Loucy (cell line): ENCODE measurements at regions not wholly inside any gene's neighbourhood (a gene's known extent, or its start where the extent isn't known, plus 50 kb on each side); places are given as distances from the start of the nearest gene placed in this dataset.
A peak's percentile ranks its signal among the peaks of the same experiment; 100 is the strongest.

Source experiments
- H2AFZ ChIP-seq: fragments of 200-600 bp; sonication (generic); 2 replicates; pipeline ENCODE4 v1.6.0; 2016; ENCODE audit warnings: antibody characterized with exemption, mild to moderate bottlenecking, low read length, moderate library complexity
- H3F3A ChIP-seq: fragments of 200-600 bp; 2 replicates; pipeline ENCODE4 v1.6.0; 2016; ENCODE audit warnings: antibody characterized with exemption, low read depth, mild to moderate bottlenecking
- H3K27me3 ChIP-seq: fragments of 200-600 bp; sonication (generic); 2 replicates; pipeline ENCODE4 v1.6.1; 2014; ENCODE audit warnings: low read length, mild to moderate bottlenecking; ENCODE audit not compliant: insufficient read depth, poor library complexity, severe bottlenecking
- H3K36me3 ChIP-seq: fragments of 200-600 bp; sonication (generic); 2 replicates; pipeline ENCODE4 v1.6.1; 2016; ENCODE audit warnings: low read length; ENCODE audit not compliant: insufficient read depth
- H3K4me1 ChIP-seq: fragments of 200-600 bp; sonication (generic); 2 replicates; pipeline ENCODE4 v1.5.1; 2014; ENCODE audit warnings: low read length, mild to moderate bottlenecking; ENCODE audit not compliant: insufficient read depth, poor library complexity, severe bottlenecking
- H3K4me2 ChIP-seq: fragments of 200-600 bp; sonication (generic); 2 replicates; pipeline ENCODE4 v1.6.0; 2014; ENCODE audit warnings: antibody characterized with exemption, low read length, low read depth, mild to moderate bottlenecking; ENCODE audit not compliant: poor library complexity, severe bottlenecking
- H3K4me3 ChIP-seq: fragments of 200-600 bp; sonication (generic); 2 replicates; pipeline ENCODE4 v1.5.1; 2014; ENCODE audit warnings: low read length, mild to moderate bottlenecking, mixed read lengths; ENCODE audit not compliant: poor library complexity, severe bottlenecking
- H3K79me2 ChIP-seq: fragments of 200-600 bp; sonication (generic); 2 replicates; pipeline ENCODE4 v1.6.1; 2014; ENCODE audit warnings: low read length; ENCODE audit not compliant: insufficient read depth
- H3K9ac ChIP-seq: fragments of 200-600 bp; sonication (generic); 2 replicates; pipeline ENCODE4 v1.6.0; 2014; ENCODE audit warnings: mild to moderate bottlenecking, low read depth, low read length, moderate library complexity; ENCODE audit not compliant: poor library complexity, severe bottlenecking
- H3K9me2 ChIP-seq: fragments of 200-600 bp; sonication (generic); replicated peaks from 2 replicates; pipeline ENCODE4 v1.6.1; 2016; ENCODE audit warnings: low read depth, low read length, mixed read lengths
- H3K9me3 ChIP-seq: fragments of 200-600 bp; sonication (generic); 2 replicates; pipeline ENCODE4 v1.6.1; 2014; ENCODE audit warnings: mild to moderate bottlenecking, antibody characterized with exemption, low read length, low read depth; ENCODE audit not compliant: insufficient read depth
- H4K20me1 ChIP-seq: fragments of 200-600 bp; sonication (generic); 2 replicates; pipeline ENCODE4 v1.6.0; 2014; ENCODE audit warnings: antibody characterized with exemption, low read length, mild to moderate bottlenecking; ENCODE audit not compliant: insufficient read depth, poor library complexity, severe bottlenecking
- CTCF ChIP-seq: fragments of 200-600 bp; sonication (generic); conservative IDR thresholded peaks from 2 replicates; pipeline ENCODE4 v1.5.1; 2014; ENCODE audit warnings: mild to moderate bottlenecking, antibody characterized with exemption, low read length
- EZH2phosphoT487 ChIP-seq: fragments of 200-600 bp; IDR thresholded peaks from 2 replicates; pipeline ENCODE4 v1.6.1; 2018; ENCODE audit warnings: antibody characterized with exemption, mild to moderate bottlenecking, moderate library complexity, borderline replicate concordance

- Histone ChIP-seq H3K4me1 (peaks cover 23% of the 10 kb centered on the region), H3K9me3 (no peaks in the 10 kb centered on the region)
- TF ChIP-seq EZH2phosphoT487, result no peak
- no peak for TF ChIP-seq CTCF
These were observed 320.2 kb upstream of the TBC1D5 start for GRCh38 chr3:18062657-18063025.

GRCh38 chr3:18061737-18062656 lies 319.6 kb upstream of the TBC1D5 start:
- Histone ChIP-seq H3K79me2 (no peaks in the 10 kb centered on the region), H3K4me1 (peaks cover 23% of the 10 kb centered on the region), H3K4me2 (no peak overlapping the region), H3F3A (no peaks in the 10 kb centered on the region), H3K9ac (no peak overlapping the region), H2AFZ (0 out of 2 replicates have a peak overlapping the region, but pooled peaks have one; percentile 6), H3K36me3 (0 out of 2 replicates have a peak, but pooled peaks cover 7% of the 10 kb centered on the region), H4K20me1 (no peaks in the 10 kb centered on the region), H3K9me3 (no peaks in the 10 kb centered on the region), H3K27me3 (no peaks in the 10 kb centered on the region), H3K4me3 (no peak overlapping the region), H3K9me2 (no peaks in the 10 kb centered on the region)
- TF ChIP-seq CTCF (no peak), EZH2phosphoT487 (no peak)

More at GRCh38 chr3:18062657-18063025, 320.2 kb upstream of the TBC1D5 start:
- H3K4me3 ChIP-seq, result no peak overlapping the region
- H3K36me3 ChIP-seq, result 0 out of 2 replicates have a peak, but pooled peaks cover 7% of the 10 kb centered on the region
- H4K20me1 ChIP-seq, result no peaks in the 10 kb centered on the region
- no peaks in the 10 kb centered on the region for H3K79me2 ChIP-seq
- H3K9ac ChIP-seq, result no peak overlapping the region
- H3K27me3 ChIP-seq, result no peaks in the 10 kb centered on the region
- no peak overlapping the region for H2AFZ ChIP-seq
- H3K9me2 ChIP-seq, result no peaks in the 10 kb centered on the region
- H3K4me2 ChIP-seq, result no peak overlapping the region
- H3F3A ChIP-seq, result no peaks in the 10 kb centered on the region

GRCh38 chr3:18058666-18059065 lies 316.2 kb upstream of the TBC1D5 start:
- no peak overlapping the region for H3K9ac ChIP-seq
- H4K20me1 ChIP-seq, result no peaks in the 10 kb centered on the region
- no peak overlapping the region for H3K4me3 ChIP-seq
- peaks cover 23% of the 10 kb centered on the region for H3K4me1 ChIP-seq
- no peak overlapping the region for H3K4me2 ChIP-seq
- H3K36me3 ChIP-seq, result 0 out of 2 replicates have a peak, but pooled peaks cover 4% of the 10 kb centered on the region
- no peaks in the 10 kb centered on the region for H3K79me2 ChIP-seq
- TF ChIP-seq CTCF (no peak), EZH2phosphoT487 (no peak)
- H3K9me3 ChIP-seq, result peaks cover 16% of the 10 kb centered on the region; the same call in 1 of the 2 replicates
- H3F3A ChIP-seq, result no peaks in the 10 kb centered on the region
- no peak overlapping the region for H2AFZ ChIP-seq
- no peaks in the 10 kb centered on the region for H3K27me3 ChIP-seq
- no peaks in the 10 kb centered on the region for H3K9me2 ChIP-seq
